ENCODE measurements at regions not wholly inside any gene's neighbourhood (a gene's known extent, or its start where the extent isn't known, plus 50 kb on each side); places are given as distances from the start of the nearest gene placed in this dataset.

DNA sequence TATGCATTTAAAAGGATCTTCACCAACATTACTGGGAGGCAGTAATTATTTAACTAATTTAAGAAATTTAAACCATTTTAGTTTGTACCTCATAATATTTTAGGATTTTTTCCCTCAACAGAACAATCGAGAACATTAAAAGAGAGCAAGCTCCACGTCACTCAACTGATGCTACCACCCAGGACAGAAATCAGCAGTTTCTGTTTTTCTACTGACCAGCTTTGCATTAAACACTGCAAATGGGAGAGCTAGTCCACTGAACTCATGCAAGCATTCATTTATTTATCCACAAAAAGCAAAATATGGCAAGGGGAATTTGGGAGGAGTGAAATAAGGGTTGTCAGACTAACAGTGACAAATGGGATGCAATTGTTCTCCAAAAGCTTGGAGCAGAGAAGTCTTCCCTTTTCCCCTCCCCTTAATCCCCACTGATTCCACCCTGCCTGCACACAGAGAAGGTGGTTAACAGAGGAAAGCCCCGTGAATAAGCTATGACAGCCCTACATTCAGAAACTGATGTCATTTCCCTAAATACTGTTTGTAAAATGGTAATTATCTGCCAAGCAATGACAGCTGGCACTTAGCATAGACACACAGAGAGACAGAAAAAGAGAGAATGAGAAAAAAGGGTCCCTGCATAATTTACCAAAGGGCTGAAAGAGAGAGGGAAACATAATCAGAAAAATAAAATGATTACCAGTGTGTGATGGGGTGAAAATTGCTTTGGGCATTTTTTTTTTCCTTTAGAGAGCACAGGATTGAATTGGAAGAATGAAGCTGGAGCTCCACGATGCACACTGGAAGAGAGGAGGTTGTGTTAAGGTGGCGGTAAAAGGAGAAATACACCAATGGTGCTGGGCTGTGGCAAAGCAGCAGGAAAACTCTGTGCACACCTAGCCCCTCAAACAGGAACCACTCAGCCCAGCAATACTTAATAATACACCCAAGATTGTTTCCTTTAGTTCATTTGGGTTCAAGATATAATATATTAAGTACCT is 777.4 kb downstream of the TUSC7 start:
- FAIRE-seq: no peak

More for the DNA sequence above, 777.4 kb downstream of the TUSC7 start:
- Histone ChIP-seq H3K4me3 (no peak overlapping the region), H3K4me2 (ENCODE audit: insufficient read depth, low read length) (no peak overlapping the region), H2AFZ (ENCODE audit: low read depth, low read length) (no peak overlapping the region), H3K27ac (ENCODE audit: extremely low read depth, low read depth, low read length) (no peak overlapping the region), H3K9ac (ENCODE audit: insufficient read depth in 1 of 2, low read depth in 2 of 2, low read length in 2 of 2) (no peak overlapping the region), H4K20me1 (replicated peaks; ENCODE audit: control insufficient read depth, insufficient read depth, low read length) (no peaks in the 10 kb centered on the region), H3K36me3 (ENCODE audit: control insufficient read depth, insufficient read depth, low read length) (no peaks in the 10 kb centered on the region), H3K27me3 (ENCODE audit: control insufficient read depth in 2 of 2, insufficient read depth in 2 of 2, low read length in 2 of 2) (no peaks in the 10 kb centered on the region), H3K4me1 (replicated peaks in 1 of 2; ENCODE audit: control insufficient read depth in 2 of 2, insufficient read depth in 2 of 2, low read length in 2 of 2) (no peaks in the 10 kb centered on the region), H3K9me3 (replicated peaks; ENCODE audit: control insufficient read depth, insufficient read depth, low read depth, low read length) (no peaks in the 10 kb centered on the region), H3K9me1 (ENCODE audit: control insufficient read depth, insufficient read depth, low read length) (no peaks in the 10 kb centered on the region), H3K79me2 (ENCODE audit: control insufficient read depth, insufficient read depth, low read length) (no peaks in the 10 kb centered on the region)
- 0% methylated on average over 4 of the region's 5 CpGs for WGBS (ENCODE audit: insufficient coverage, low coverage, missing lambda C conversion rate)
- in situ Hi-C loops (cut with MboI) (no loop called here), intact Hi-C loops (cut with micrococcal nuclease) (no loop called here)
- BruUV-seq (replicated peaks): no TSS peak
- POLR2A ChIA-PET: no interaction called here
- TF ChIP-seq NR2C2 (CRISPR knock-in tag; IDR thresholded peaks at IDR 0.05) (no peak), NR2C2 (tag; IDR thresholded peaks at IDR 0.05) (no peak), MIER1 (IDR thresholded peaks at IDR 0.05; ENCODE audit: low read depth) (no peak), SOX6 (IDR thresholded peaks at IDR 0.05) (no peak), TCF7 (IDR thresholded peaks at IDR 0.05; ENCODE audit: borderline replicate concordance) (no peak), TAF1 (IDR thresholded peaks at IDR 0.05; ENCODE audit: control insufficient read depth, extremely low read depth, insufficient read depth, low read length, severe bottlenecking) (no peak), ETV5 (CRISPR knock-in tag; IDR thresholded peaks at IDR 0.05; ENCODE audit: low read depth) (no peak)
- TF ChIP-seq, protein P1, sequence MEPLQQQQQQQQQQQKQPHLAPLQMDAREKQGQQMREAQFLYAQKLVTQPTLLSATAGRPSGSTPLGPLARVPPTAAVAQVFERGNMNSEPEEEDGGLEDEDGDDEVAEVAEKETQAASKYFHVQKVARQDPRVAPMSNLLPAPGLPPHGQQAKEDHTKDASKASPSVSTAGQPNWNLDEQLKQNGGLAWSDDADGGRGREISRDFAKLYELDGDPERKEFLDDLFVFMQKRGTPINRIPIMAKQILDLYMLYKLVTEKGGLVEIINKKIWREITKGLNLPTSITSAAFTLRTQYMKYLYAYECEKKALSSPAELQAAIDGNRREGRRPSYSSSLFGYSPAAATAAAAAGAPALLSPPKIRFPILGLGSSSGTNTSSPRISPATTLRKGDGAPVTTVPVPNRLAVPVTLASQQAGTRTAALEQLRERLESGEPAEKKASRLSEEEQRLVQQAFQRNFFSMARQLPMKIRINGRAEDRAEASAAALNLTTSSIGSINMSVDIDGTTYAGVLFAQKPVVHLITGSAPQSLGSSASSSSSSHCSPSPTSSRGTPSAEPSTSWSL (CRISPR knock-in tag; IDR thresholded peaks at IDR 0.05; ENCODE audit: borderline replicate concordance): no peak
- no peak for DNase-seq (ENCODE audit: extremely low read depth in 1 of 4, low spot score in 3 of 4)
- ATAC-seq: no peak
- CTCF ChIA-PET (ENCODE audit: low intra/inter-chr PET ratio): no interaction called here

Data from K562 (cell line).